Right lobe of liver (tissue), 4 donors: ENCODE measurements at regions not wholly inside any gene's neighbourhood (a gene's known extent, or its start where the extent isn't known, plus 50 kb on each side); places are given as distances from the start of the nearest gene placed in this dataset.

ENCODE experiments used
- CTCF ChIP-seq, 4 donors: fragments of 200-600 bp in 3 of 4; fragments of 450-650 bp in 1 of 4; IDR thresholded peaks; one replicate each; pipeline versions ENCODE4 v1.5.1 to v1.8.0; 2016 to 2022; ENCODE audit warnings: antibody characterized with exemption in 4 of 4, mild to moderate bottlenecking in 2 of 4
- POLR2A ChIP-seq: fragments of 450-650 bp; IDR thresholded peaks from one replicate; pipeline ENCODE4 v1.6.1; 2017; ENCODE audit warnings: antibody characterized with exemption, mild to moderate bottlenecking
- donor health status: DM: no; HTN: no; CAD: no.
- donor health status: DM: no; HTN: no; CAD: no.
- donor health status: DM: no; HTN: yes; CAD: no.

- TF ChIP-seq CTCF (IDR thresholded peaks at IDR 0.05) (no peak), POLR2A (no peak)
Observed at GRCh38 chr1:212519131-212519530, 86.4 kb downstream of the NENF start.
